Upper lobe of right lung (tissue), 1 donor: ENCODE measurements at regions not wholly inside any gene's neighbourhood (a gene's known extent, or its start where the extent isn't known, plus 50 kb on each side); places are given as distances from the start of the nearest gene placed in this dataset.
A peak's percentile ranks its signal among the peaks of the same experiment; 100 is the strongest.

ENCODE experiments used
- ATAC-seq: fragments of 200-7000 bp; cut with Tn5 transposase; one replicate; pipeline ENCODE4 v1.9.1; 2020; ENCODE audit warnings: mild to moderate bottlenecking, moderate library complexity
- DNase-seq: peaks from one replicate; pipeline ENCODE4 v3.0.0-alpha.2; 2020
- H3K27ac ChIP-seq: fragments of 200-600 bp; one replicate; pipeline ENCODE4 v1.8.0; 2022
- H3K27me3 ChIP-seq: fragments of 200-600 bp; one replicate; pipeline ENCODE4 v1.8.0; 2022; ENCODE audit warnings: mild to moderate bottlenecking
- H3K36me3 ChIP-seq: fragments of 200-600 bp; one replicate; pipeline ENCODE4 v1.8.0; 2022
- H3K4me1 ChIP-seq: fragments of 200-600 bp; one replicate; pipeline ENCODE4 v1.8.0; 2022
- H3K4me3 ChIP-seq: fragments of 200-600 bp; one replicate; pipeline ENCODE4 v1.8.0; 2022; ENCODE audit warnings: mild to moderate bottlenecking
- H3K9me3 ChIP-seq: fragments of 200-600 bp; one replicate; pipeline ENCODE4 v1.8.0; 2022
- intact Hi-C: fragments of 100-400 bp; cut with DNase I; formaldehyde crosslinking; loops from one replicate; pipeline ENCODE4 v1.11.0; 2022
- TF ChIP-seq, protein P1 (sequence below): fragments of 200-600 bp; IDR thresholded peaks from one replicate; pipeline ENCODE4 v1.8.0; 2022; ENCODE audit warnings: antibody characterized with exemption
- donor health status: DM: no; HTN: yes; CAD: no; lungs with severe emphysema.

DNA sequence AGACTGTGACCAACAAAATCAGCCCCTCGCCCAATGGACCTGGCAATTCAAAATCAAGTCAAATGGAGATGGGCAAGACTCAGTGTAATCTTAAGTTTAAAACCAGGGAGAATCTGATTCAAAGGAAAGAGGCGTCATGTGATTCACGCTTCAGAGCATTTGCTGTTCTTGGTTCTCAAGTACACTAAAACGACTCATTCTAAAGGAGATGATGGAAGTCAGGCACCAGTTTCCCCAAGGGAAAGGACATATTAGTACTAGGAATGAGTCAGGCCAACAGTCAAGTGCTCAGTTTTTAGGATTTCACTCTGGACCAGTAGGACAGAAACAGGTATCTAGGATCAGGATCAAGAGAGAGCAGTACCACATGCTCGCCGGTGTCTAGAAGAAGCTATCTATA is 429.6 kb downstream of the PLPP3 start:
- ATAC-seq = no peak
- no peak for DNase-seq
- Histone ChIP-seq H3K36me3 (no peaks in the 10 kb centered on the region), H3K9me3 (no peaks in the 10 kb centered on the region), H3K4me3 (no peak overlapping the region), H3K27ac (no peak overlapping the region), H3K4me1 (peaks cover 7% of the 10 kb centered on the region), H3K27me3 (no peaks in the 10 kb centered on the region)
- intact Hi-C loops = no loop called here
- TF ChIP-seq, protein P1, sequence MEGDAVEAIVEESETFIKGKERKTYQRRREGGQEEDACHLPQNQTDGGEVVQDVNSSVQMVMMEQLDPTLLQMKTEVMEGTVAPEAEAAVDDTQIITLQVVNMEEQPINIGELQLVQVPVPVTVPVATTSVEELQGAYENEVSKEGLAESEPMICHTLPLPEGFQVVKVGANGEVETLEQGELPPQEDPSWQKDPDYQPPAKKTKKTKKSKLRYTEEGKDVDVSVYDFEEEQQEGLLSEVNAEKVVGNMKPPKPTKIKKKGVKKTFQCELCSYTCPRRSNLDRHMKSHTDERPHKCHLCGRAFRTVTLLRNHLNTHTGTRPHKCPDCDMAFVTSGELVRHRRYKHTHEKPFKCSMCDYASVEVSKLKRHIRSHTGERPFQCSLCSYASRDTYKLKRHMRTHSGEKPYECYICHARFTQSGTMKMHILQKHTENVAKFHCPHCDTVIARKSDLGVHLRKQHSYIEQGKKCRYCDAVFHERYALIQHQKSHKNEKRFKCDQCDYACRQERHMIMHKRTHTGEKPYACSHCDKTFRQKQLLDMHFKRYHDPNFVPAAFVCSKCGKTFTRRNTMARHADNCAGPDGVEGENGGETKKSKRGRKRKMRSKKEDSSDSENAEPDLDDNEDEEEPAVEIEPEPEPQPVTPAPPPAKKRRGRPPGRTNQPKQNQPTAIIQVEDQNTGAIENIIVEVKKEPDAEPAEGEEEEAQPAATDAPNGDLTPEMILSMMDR = no peak

DNA sequence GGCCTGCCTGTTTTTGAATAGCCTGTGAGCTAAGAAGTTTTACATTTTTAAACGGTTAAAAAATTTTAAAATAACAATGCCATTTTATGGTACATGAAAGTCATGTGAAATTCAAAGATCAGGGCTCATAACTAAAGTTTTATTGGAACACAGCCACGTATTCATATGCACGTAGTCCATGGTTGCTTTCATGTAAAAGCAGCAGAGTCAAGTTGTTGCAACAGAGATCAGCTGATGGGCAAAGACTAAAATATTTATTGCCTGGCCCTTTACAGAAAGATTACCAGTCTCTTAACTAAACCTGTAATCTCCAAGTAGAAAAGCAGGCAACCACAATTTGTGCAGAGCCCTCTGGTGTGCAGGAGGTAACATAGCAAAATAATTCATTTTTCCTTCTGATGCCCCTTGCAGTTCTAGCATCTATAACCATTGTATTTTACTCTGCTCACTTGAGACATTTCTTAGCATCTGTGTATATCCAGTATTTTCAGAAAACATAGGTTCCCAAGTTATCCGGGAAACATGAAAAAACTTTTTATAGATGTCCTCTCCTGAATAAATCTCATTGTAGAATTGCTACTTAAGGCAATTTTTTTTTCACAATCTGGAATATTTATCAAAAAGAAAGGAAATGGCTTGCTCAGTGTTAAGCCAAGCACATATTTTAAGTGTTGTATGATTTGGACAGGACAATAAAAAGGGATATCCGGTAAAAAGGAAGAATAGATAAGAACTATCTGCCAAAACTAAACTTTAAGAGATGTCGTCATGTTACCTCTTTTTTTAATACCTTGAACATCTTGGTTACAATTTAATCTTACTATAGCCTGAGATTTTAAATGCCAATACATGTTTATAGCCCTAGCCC is 430.8 kb downstream of the PLPP3 start:
- no peak for DNase-seq
- ATAC-seq = no peak
- H3K27me3 ChIP-seq = no peaks in the 10 kb centered on the region
- H3K4me1 ChIP-seq = peaks cover 7% of the 10 kb centered on the region
- no peaks in the 10 kb centered on the region for H3K9me3 ChIP-seq
- no peak overlapping the region for H3K4me3 ChIP-seq
- no peak overlapping the region for H3K27ac ChIP-seq
- intact Hi-C loops = no loop called here
- TF ChIP-seq, protein P1 = peak; percentile 14
- H3K36me3 ChIP-seq = no peaks in the 10 kb centered on the region

- intact Hi-C loops = no loop called here
- Histone ChIP-seq H3K9me3 (no peaks in the 10 kb centered on the region), H3K4me1 (peaks cover 7% of the 10 kb centered on the region), H3K27ac (no peak overlapping the region), H3K27me3 (no peaks in the 10 kb centered on the region), H3K36me3 (no peaks in the 10 kb centered on the region), H3K4me3 (no peak overlapping the region)
- TF ChIP-seq, protein P1 = no peak
- ATAC-seq (no peak), DNase-seq (no peak)
Observed at GRCh38 chr1:56147459-56147858, 431.9 kb downstream of the PLPP3 start.

GRCh38 chr1:56147034-56147433 is 432.3 kb downstream of the PLPP3 start:
- Histone ChIP-seq H3K27ac (no peak overlapping the region), H3K27me3 (no peaks in the 10 kb centered on the region), H3K4me3 (no peak overlapping the region), H3K4me1 (peaks cover 7% of the 10 kb centered on the region), H3K9me3 (no peaks in the 10 kb centered on the region), H3K36me3 (no peaks in the 10 kb centered on the region)
- TF ChIP-seq, protein P1 = no peak
- ATAC-seq (no peak), DNase-seq (no peak)
- intact Hi-C loops = no loop called here

DNA sequence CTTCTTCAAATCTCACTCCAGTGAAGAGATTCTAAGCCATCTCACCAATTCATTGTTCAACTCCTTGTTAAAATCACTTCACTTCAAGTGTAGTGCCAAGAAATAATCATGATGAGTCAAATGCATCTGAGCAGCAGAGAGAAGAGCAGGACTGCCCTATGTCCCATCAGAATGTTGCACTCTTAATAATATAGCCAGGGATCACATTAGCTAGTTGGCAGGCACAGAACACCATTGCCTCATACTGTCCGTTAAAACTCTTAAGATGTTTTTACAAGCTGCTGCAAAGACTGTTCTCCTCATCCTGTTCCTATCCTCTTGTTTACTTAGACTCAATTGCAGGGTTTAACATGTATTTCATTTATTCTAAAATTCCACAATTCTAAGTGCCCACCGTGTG is 432.9 kb downstream of the PLPP3 start:
- no peak overlapping the region for H3K4me3 ChIP-seq
- ATAC-seq (peak; percentile 35), DNase-seq (no peak)
- no peaks in the 10 kb centered on the region for H3K9me3 ChIP-seq
- TF ChIP-seq, protein P1 = no peak
- intact Hi-C loops = no loop called here
- no peaks in the 10 kb centered on the region for H3K36me3 ChIP-seq
- H3K27me3 ChIP-seq = no peaks in the 10 kb centered on the region
- peaks cover 7% of the 10 kb centered on the region for H3K4me1 ChIP-seq
- no peak overlapping the region for H3K27ac ChIP-seq
